ENCODE measurements at regions not wholly inside any gene's neighbourhood (a gene's known extent, or its start where the extent isn't known, plus 50 kb on each side); places are given as distances from the start of the nearest gene placed in this dataset.

- no peak for TF ChIP-seq GATA2 (IDR thresholded peaks at IDR 0.05; ENCODE audit: low read depth, low read length)
- TF ChIP-seq GATA3 (IDR thresholded peaks at IDR 0.05; ENCODE audit: low read depth, low read length): no peak
Measured at GRCh38 chrX:74251006-74251930, 52.7 kb upstream of the ZCCHC13 start.

GRCh38 chrX:74250574-74250973 is 53.4 kb upstream of the ZCCHC13 start:
- TF ChIP-seq GATA2 (IDR thresholded peaks at IDR 0.05; ENCODE audit: low read depth, low read length) (no peak), GATA3 (IDR thresholded peaks at IDR 0.05; ENCODE audit: low read depth, low read length) (no peak)

- TF ChIP-seq GATA2 (IDR thresholded peaks at IDR 0.05; ENCODE audit: low read depth, low read length) (no peak), GATA3 (IDR thresholded peaks at IDR 0.05; ENCODE audit: low read depth, low read length) (no peak)
Measured at GRCh38 chrX:74249963-74250362, 54.0 kb upstream of the ZCCHC13 start.

GRCh38 chrX:74248889-74249288 is 55.1 kb upstream of the ZCCHC13 start:
- no peak for TF ChIP-seq GATA2 (IDR thresholded peaks at IDR 0.05; ENCODE audit: low read depth, low read length)
- TF ChIP-seq GATA3 (IDR thresholded peaks at IDR 0.05; ENCODE audit: low read depth, low read length): no peak

- TF ChIP-seq GATA2 (IDR thresholded peaks at IDR 0.05; ENCODE audit: low read depth, low read length): no peak
- no peak for TF ChIP-seq GATA3 (IDR thresholded peaks at IDR 0.05; ENCODE audit: low read depth, low read length)
Measured at GRCh38 chrX:74246524-74246923, 57.5 kb upstream of the ZCCHC13 start.

GRCh38 chrX:74242484-74243138 is 61.4 kb upstream of the ZCCHC13 start:
- TF ChIP-seq GATA2 (IDR thresholded peaks at IDR 0.05; ENCODE audit: low read depth, low read length) (no peak), GATA3 (IDR thresholded peaks at IDR 0.05; ENCODE audit: low read depth, low read length) (no peak)

- TF ChIP-seq GATA2 (IDR thresholded peaks at IDR 0.05; ENCODE audit: low read depth, low read length) (no peak), GATA3 (IDR thresholded peaks at IDR 0.05; ENCODE audit: low read depth, low read length) (no peak)
Measured at GRCh38 chrX:74242050-74242449, 61.9 kb upstream of the ZCCHC13 start.

- TF ChIP-seq GATA2 (IDR thresholded peaks at IDR 0.05; ENCODE audit: low read depth, low read length) (no peak), GATA3 (IDR thresholded peaks at IDR 0.05; ENCODE audit: low read depth, low read length) (no peak)
Measured at GRCh38 chrX:74238771-74239170, 65.2 kb upstream of the ZCCHC13 start.

GRCh38 chrX:74234818-74235217 is 69.2 kb upstream of the ZCCHC13 start:
- no peak for TF ChIP-seq GATA2 (IDR thresholded peaks at IDR 0.05; ENCODE audit: low read depth, low read length)

GRCh38 chrX:74232859-74233258 is 71.1 kb upstream of the ZCCHC13 start:
- TF ChIP-seq GATA2 (IDR thresholded peaks at IDR 0.05; ENCODE audit: low read depth, low read length): no peak
- no peak for TF ChIP-seq GATA3 (IDR thresholded peaks at IDR 0.05; ENCODE audit: low read depth, low read length)

GRCh38 chrX:74231625-74232024 is 72.4 kb upstream of the ZCCHC13 start:
- no peak for TF ChIP-seq GATA3 (IDR thresholded peaks at IDR 0.05; ENCODE audit: low read depth, low read length)
- no peak for TF ChIP-seq GATA2 (IDR thresholded peaks at IDR 0.05; ENCODE audit: low read depth, low read length)

GRCh38 chrX:74230094-74230493 is 73.9 kb upstream of the ZCCHC13 start:
- no peak for TF ChIP-seq GATA2 (IDR thresholded peaks at IDR 0.05; ENCODE audit: low read depth, low read length)
- no peak for TF ChIP-seq GATA3 (IDR thresholded peaks at IDR 0.05; ENCODE audit: low read depth, low read length)

GRCh38 chrX:74225111-74225510 is 78.9 kb upstream of the ZCCHC13 start:
- TF ChIP-seq GATA2 (IDR thresholded peaks at IDR 0.05; ENCODE audit: low read depth, low read length) (no peak), GATA3 (IDR thresholded peaks at IDR 0.05; ENCODE audit: low read depth, low read length) (no peak)

GRCh38 chrX:74220277-74220676 is 83.7 kb upstream of the ZCCHC13 start:
- TF ChIP-seq GATA3 (IDR thresholded peaks at IDR 0.05; ENCODE audit: low read depth, low read length) (no peak), GATA2 (IDR thresholded peaks at IDR 0.05; ENCODE audit: low read depth, low read length) (no peak)

- TF ChIP-seq GATA2 (IDR thresholded peaks at IDR 0.05; ENCODE audit: low read depth, low read length) (no peak), GATA3 (IDR thresholded peaks at IDR 0.05; ENCODE audit: low read depth, low read length) (no peak)
Measured at GRCh38 chrX:74218895-74219294, 85.1 kb upstream of the ZCCHC13 start.
